Activated CD4-positive, alpha-beta T cell treated with anti-CD3 and anti-CD28 coated beads, Interleukin-2, amount 50 U/mL, for 48 hours (primary cell): ENCODE measurements at regions not wholly inside any gene's neighbourhood (a gene's known extent, or its start where the extent isn't known, plus 50 kb on each side); places are given as distances from the start of the nearest gene placed in this dataset.

Experiments used
- DNase-seq, 2 experiments: peaks; one replicate each; pipeline ENCODE4 v3.0.0-alpha.2; 2020

DNA sequence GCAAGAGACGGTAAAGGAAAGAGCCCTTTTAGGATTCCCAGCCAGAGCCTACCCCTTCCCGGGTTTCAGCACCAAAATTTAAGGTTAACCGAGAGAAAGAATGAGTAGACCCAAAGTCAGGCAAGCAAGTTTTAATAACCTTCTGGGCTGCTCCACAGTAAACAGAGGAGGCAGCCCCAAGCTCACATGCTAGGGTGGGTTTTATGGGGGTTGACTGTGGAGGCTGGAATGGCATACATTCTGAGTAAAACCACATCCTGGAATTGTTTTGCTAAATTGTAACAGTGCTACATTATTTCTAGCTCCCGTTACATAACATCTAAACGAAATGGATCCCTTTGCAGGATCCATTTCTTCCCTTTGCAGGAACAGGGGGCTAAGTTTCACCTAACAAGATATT is 102.2 kb upstream of the USP9Y start:
- no peak for DNase-seq

DNA sequence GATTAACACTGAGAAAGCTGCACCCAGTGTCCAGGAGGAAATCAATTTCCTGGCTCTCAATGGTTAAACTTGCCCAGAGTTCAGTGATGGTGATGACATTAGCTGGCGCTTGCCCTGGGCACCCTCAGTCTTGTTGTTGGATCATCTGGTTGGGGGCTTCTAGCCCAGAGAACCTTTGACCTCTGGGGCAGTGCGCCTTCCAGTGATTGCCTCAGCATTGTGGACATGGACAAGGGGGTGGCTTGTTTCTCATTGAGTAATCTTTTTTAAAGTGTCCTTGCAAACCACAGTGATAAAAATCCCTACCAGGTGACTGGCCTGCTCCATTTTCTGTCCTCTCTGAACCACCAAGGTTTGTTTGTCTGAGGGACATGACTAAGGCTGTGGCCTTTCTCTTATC is 95.6 kb upstream of the USP9Y start:
- DNase-seq, result no peak

DNA sequence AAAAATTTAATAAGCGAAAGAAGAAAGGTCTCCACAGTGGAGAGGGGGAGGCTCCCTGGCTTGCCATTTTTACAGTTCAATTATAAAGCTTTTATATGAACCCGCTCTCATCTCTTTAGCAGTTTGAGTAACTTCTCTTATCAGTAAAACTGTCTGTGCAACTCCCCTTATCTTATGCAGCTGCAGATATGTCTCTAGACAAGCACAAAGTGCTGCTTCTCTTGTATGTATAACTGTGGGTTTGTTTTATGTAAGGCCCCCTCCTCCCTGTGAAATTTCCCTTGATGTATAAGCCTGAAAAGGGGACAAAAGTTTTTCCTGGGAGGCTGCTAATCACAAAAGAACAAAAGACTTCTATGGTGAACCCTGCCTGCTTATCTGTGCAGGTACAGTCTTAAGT is 90.2 kb upstream of the USP9Y start:
- no peak for DNase-seq

DNA sequence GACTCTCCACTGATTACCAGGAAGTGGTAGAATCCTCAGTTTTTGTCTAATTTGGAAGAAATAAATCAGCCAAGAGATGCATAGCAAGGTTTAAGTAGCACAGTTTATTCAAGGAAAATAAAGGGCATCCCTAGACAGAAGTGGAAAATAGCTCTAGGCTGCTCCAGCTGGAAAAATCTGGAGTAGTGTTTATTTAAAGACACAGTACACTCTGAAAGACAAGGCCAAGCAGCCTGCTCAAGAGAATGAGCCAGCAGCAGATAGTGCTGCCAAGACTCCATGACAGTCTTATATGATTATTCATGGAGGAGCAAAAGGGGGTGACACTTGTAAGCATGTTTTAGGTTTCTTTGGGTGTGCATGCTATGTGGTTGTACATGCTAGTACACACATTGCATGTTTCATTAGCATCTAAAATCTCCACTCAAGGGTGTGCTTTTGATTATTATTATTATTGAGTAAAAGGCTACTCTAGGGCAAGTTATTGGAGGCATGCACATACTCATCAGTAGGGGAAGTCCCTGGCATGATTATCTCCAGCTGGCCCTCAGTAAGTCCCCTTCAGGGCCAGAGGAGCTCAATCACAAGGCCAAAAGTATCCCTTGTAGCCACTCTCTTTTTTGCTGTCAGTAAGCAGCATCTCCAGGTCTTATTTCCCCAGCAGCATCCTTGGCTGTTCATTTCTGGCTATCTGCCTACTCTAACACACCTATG is 85.1 kb upstream of the USP9Y start:
- no peak for DNase-seq

DNA sequence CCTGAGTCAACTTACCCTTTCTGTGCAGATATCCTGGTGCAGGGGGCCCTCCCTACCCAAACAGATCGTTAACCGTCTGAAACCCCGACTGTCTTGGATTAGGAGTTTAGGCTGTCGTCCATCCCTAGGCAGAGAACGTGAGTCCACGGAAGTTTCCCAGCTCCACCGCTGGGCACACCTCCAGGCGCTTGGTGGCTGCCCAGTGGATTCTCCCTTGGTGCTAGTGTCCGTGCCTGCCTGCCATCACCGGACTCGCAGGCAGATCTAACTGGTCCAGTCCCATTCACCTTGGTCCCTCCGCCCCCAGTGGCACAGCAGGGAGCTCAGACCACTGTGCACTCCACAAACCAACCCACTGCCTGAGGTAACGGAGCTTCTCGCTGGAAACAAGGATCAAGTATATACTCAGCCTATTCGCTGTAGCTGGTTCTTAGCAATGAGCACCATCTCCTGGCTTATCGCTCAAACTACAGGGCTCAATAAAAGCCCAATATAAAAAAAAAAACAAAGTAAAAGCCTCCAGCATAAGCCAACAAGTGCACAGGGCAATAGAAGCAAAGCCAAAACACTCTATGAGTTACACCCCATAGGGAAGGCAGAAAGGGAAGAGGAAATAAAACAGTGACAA is 79.5 kb upstream of the USP9Y start:
- DNase-seq, result no peak

DNA sequence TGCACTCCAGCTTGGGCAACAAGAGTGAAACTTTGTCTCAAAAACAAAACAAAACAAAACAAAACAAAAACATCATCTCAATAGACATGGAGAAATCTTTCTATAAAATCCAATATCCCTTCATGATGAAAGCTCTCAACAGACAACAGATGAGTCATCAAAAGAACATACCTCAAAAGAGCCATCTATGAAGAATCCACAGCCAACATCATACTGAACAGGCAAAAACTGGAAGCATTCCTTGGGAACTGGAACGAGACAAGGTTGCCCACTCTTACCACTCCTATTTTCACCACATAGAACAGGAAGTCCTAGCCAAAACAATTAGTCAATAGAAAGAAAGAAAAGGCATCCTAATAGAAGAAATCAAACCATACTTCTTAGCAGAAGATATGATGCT is 77.8 kb upstream of the USP9Y start:
- no peak for DNase-seq

DNA sequence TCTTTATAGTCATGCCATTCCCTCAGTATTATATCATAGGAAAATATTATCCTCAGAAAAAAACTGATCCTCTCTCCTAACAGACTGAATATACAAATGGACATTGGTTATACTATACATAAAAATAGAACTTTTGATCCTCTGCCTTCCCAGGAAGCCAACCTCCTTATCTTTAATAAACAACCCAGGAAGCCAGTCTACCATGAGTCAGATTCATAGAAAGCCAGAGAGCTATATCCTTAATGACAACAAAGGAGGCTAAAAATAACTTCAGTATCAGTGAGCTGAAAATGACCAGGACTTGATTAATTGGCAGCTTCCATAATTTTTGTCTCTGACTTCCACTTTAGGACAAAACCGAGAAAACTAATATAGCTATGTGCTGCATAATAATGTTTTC is 58.0 kb upstream of the USP9Y start:
- no peak for DNase-seq

DNA sequence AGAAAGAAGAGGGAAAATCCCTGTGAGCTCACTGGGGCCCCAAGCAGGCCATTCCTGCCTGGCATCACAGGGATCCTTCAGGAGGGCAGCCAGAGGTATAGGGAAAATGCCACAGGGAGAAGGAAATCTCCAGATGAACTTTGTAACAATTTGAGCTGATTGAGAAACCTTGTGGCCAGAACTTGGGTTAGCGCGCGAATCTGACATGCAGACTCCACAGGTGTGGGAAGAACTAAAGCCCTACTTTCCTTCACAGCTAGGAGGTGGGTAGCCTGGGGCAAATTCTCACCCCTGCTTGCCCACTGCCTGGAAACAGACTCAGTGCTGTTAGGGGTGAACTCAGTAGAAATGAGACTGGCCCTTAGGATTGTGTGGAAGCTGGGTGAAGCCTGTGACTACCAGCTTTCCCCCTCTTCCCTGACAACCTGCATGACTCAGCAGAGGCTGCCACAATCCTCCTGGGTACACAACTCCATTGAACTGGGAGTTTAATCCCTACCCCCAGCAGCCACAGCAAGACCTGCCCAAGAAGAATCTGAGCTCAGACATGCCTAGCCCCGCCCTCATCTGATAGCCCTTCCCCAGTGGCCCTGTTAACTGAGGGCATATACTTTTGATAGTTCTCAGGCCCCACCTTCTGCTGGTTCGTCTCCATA is 57.2 kb upstream of the USP9Y start:
- DNase-seq, result no peak

DNA sequence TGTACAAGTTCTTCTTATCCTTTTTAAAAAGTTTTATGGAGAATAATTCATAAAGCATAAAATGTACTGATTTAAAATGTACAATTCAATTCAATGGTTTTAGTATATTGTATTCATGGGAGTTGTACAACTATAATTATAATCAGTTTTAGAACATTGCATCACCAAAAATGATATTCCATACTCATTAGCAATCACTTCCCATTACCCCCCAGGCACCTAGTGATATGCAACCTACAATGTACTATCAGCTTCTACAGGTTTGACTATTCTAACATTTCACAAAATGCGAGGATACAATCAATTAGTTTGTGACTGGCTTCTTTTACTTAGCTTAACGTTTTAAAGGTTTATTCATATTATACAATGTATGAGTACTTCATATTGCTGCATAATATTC is 49.9 kb upstream of the USP9Y start:
- DNase-seq, result no peak
